Neural cell (in vitro differentiated cells): ENCODE measurements at regions not wholly inside any gene's neighbourhood (a gene's known extent, or its start where the extent isn't known, plus 50 kb on each side); places are given as distances from the start of the nearest gene placed in this dataset.

ENCODE experiments used
- H2AFZ ChIP-seq: fragments of 200-600, 300-800 bp; sonication (generic), shearing (Covaris generic); 2 replicates; pipeline ENCODE4 v1.6.0; 2014; ENCODE audit warnings: low read depth, mild to moderate bottlenecking, antibody characterized with exemption, low read length, moderate library complexity
- H3F3A ChIP-seq: fragments of 200-600 bp; shearing (Covaris generic); 2 replicates; pipeline ENCODE4 v1.6.1; 2016; ENCODE audit warnings: mild to moderate bottlenecking, moderate library complexity, mixed read lengths, antibody characterized with exemption, low read length; ENCODE audit not compliant: insufficient read depth, poor library complexity, severe bottlenecking
- H3K27ac ChIP-seq: fragments of 200-600, 300-800 bp; sonication (generic), shearing (Covaris generic); 2 replicates; pipeline ENCODE4 v1.5.1; 2014; ENCODE audit warnings: mild to moderate bottlenecking, low read length, moderate library complexity
- H3K27me3 ChIP-seq: fragments of 300-800, 200-600 bp; sonication (generic), shearing (Covaris generic); 2 replicates; pipeline ENCODE4 v1.6.0; 2014; ENCODE audit warnings: mild to moderate bottlenecking, low read depth, low read length, moderate library complexity; ENCODE audit not compliant: insufficient read depth
- H3K36me3 ChIP-seq: fragments of 300-800, 200-600 bp; sonication (generic), shearing (Covaris generic); 2 replicates; pipeline ENCODE4 v1.5.1; 2014; ENCODE audit warnings: mild to moderate bottlenecking, antibody characterized with exemption, low read length, moderate library complexity; ENCODE audit not compliant: insufficient read depth
- H3K4me2 ChIP-seq: fragments of 300-800, 200-600 bp; sonication (generic), shearing (Covaris generic); 2 replicates; pipeline ENCODE4 v1.6.0; 2014; ENCODE audit warnings: mild to moderate bottlenecking, low read length
- H3K4me3 ChIP-seq: fragments of 300-800, 200-600 bp; sonication (generic), shearing (Covaris generic); 2 replicates; pipeline ENCODE4 v1.5.1; 2014; ENCODE audit warnings: mild to moderate bottlenecking, low read length, moderate library complexity
- H3K79me2 ChIP-seq: fragments of 200-600 bp; shearing (Covaris generic); replicated peaks from 2 replicates; pipeline ENCODE4 v1.6.0; 2014; ENCODE audit warnings: mild to moderate bottlenecking, low read length, moderate library complexity; ENCODE audit not compliant: insufficient read depth
- H3K9ac ChIP-seq: fragments of 300-800, 200-600 bp; sonication (generic), shearing (Covaris generic); 2 replicates; pipeline ENCODE4 v1.6.1; 2016; ENCODE audit warnings: mild to moderate bottlenecking, low read length, mixed read lengths
- H3K9me2 ChIP-seq: fragments of 200-600 bp; shearing (Covaris generic); 2 replicates; pipeline ENCODE4 v1.6.1; 2016; ENCODE audit warnings: mild to moderate bottlenecking, low read length, mixed read lengths; ENCODE audit not compliant: insufficient read depth
- H3K9me3 ChIP-seq: fragments of 200-600, 300-800 bp; sonication (generic), shearing (Covaris generic); 2 replicates; pipeline ENCODE4 v1.6.1; 2016; ENCODE audit warnings: mild to moderate bottlenecking, mixed run types, low read length, moderate library complexity, mixed read lengths
- H4K20me1 ChIP-seq: fragments of 200-600 bp; shearing (Covaris generic); 2 replicates; pipeline ENCODE4 v1.6.1; 2016; ENCODE audit warnings: mild to moderate bottlenecking, mixed run types; ENCODE audit not compliant: insufficient read depth
- CTCF ChIP-seq: fragments of 450-650 bp; IDR thresholded peaks from 2 replicates; pipeline ENCODE4 v1.5.1; 2014; ENCODE audit warnings: antibody characterized with exemption, mild to moderate bottlenecking, moderate library complexity; ENCODE audit not compliant: poor library complexity, severe bottlenecking
- EP300 ChIP-seq: fragments of 450-650 bp; conservative IDR thresholded peaks from 2 replicates; pipeline ENCODE4 v1.6.1; 2014; ENCODE audit warnings: antibody characterized with exemption, mild to moderate bottlenecking, moderate library complexity; ENCODE audit not compliant: poor library complexity, severe bottlenecking
- EZH2 ChIP-seq: fragments of 200-600, 300-800 bp; shearing (Covaris generic), sonication (generic); IDR thresholded peaks from 2 replicates; pipeline ENCODE4 v1.6.1; 2014; ENCODE audit warnings: antibody characterized with exemption, low read length, borderline replicate concordance, mild to moderate bottlenecking; ENCODE audit not compliant: insufficient read depth, poor library complexity, severe bottlenecking
- MXI1 ChIP-seq: fragments of 450-650 bp; conservative IDR thresholded peaks from 2 replicates; pipeline ENCODE4 v1.6.1; 2014; ENCODE audit warnings: antibody characterized with exemption, mild to moderate bottlenecking; ENCODE audit not compliant: poor library complexity, severe bottlenecking
- POLR2AphosphoS5 ChIP-seq: IDR thresholded peaks from 2 replicates; pipeline ENCODE4 v1.6.1; 2012
- RAD21 ChIP-seq: fragments of 450-650 bp; conservative IDR thresholded peaks from 2 replicates; pipeline ENCODE4 v1.6.1; 2014; ENCODE audit warnings: antibody characterized with exemption, mild to moderate bottlenecking, moderate library complexity
- REST ChIP-seq: IDR thresholded peaks from 2 replicates; pipeline ENCODE4 v1.6.1; 2012; ENCODE audit warnings: borderline replicate concordance
- SMC3 ChIP-seq: fragments of 450-650 bp; conservative IDR thresholded peaks from 2 replicates; pipeline ENCODE4 v1.6.1; 2014; ENCODE audit warnings: antibody characterized with exemption, mild to moderate bottlenecking, moderate library complexity; ENCODE audit not compliant: poor library complexity
- TAF1 ChIP-seq: IDR thresholded peaks from 2 replicates; pipeline ENCODE4 v1.6.1; 2012; ENCODE audit warnings: low read depth

DNA sequence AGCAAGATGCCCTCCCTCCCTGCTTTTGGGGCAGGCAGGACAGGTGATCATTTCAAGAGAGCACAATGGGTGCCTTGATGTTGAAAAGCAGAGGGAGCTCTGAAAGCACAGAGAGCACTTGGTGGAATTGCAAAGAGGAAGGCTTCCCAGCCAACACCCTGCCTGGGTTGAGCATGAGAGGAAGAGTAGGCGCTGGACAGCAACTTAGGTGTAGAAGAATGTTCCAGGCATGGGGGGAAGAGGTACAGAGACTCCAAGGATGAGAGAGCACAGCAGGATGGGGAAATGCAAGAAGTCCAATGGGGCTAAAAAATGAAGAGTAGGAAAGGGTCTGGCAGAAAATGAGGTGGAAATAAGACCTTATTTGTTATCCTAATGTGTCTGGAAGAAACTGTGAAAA lies 144.8 kb downstream of the TRIM36 start:
- Histone ChIP-seq H3K4me3 (no peak overlapping the region), H3K9me3 (no peaks in the 10 kb centered on the region), H3F3A (no peaks in the 10 kb centered on the region), H3K4me2 (no peak overlapping the region), H4K20me1 (no peaks in the 10 kb centered on the region), H3K79me2 (no peaks in the 10 kb centered on the region), H2AFZ (no peak overlapping the region), H3K27ac (no peak overlapping the region), H3K9ac (no peak overlapping the region), H3K36me3 (no peaks in the 10 kb centered on the region), H3K9me2 (no peaks in the 10 kb centered on the region), H3K27me3 (no peaks in the 10 kb centered on the region)
- no peak for TF ChIP-seq TAF1

- Histone ChIP-seq H3K27ac (no peak overlapping the region), H3K9me2 (no peaks in the 10 kb centered on the region), H3K27me3 (no peaks in the 10 kb centered on the region), H2AFZ (no peak overlapping the region), H3K9ac (no peak overlapping the region), H3K4me2 (no peak overlapping the region), H3K4me3 (no peak overlapping the region), H4K20me1 (no peaks in the 10 kb centered on the region), H3K79me2 (no peaks in the 10 kb centered on the region), H3K36me3 (no peaks in the 10 kb centered on the region), H3F3A (no peaks in the 10 kb centered on the region), H3K9me3 (no peaks in the 10 kb centered on the region)
- TF ChIP-seq SMC3 = no peak
- TF ChIP-seq CTCF = no peak
Observed at GRCh38 chr5:115022303-115022702, 147.4 kb downstream of the TRIM36 start.

- Histone ChIP-seq H3K27ac (no peak overlapping the region), H3K36me3 (no peaks in the 10 kb centered on the region), H3K27me3 (no peaks in the 10 kb centered on the region), H3K9ac (no peak overlapping the region), H3F3A (no peaks in the 10 kb centered on the region), H3K9me3 (no peaks in the 10 kb centered on the region), H3K4me2 (no peak overlapping the region), H3K4me3 (no peak overlapping the region), H3K79me2 (no peaks in the 10 kb centered on the region), H3K9me2 (no peaks in the 10 kb centered on the region), H2AFZ (no peak overlapping the region), H4K20me1 (no peaks in the 10 kb centered on the region)
- TF ChIP-seq MXI1 = no peak
- TF ChIP-seq TAF1 = no peak
- TF ChIP-seq POLR2AphosphoS5 = no peak
- TF ChIP-seq SMC3 = no peak
- TF ChIP-seq EZH2 = no peak
- no peak for TF ChIP-seq RAD21
- TF ChIP-seq REST = no peak
- TF ChIP-seq EP300 = no peak
- no peak for TF ChIP-seq CTCF
Observed at GRCh38 chr5:115016646-115017045, 153.1 kb downstream of the TRIM36 start.
